Panc1 (cell line): ENCODE measurements at regions not wholly inside any gene's neighbourhood (a gene's known extent, or its start where the extent isn't known, plus 50 kb on each side); places are given as distances from the start of the nearest gene placed in this dataset.

ENCODE experiments used
- ATAC-seq: fragments of 200-7000 bp; cut with Tn5 transposase; 2 replicates; pipeline ENCODE4 v1.9.1; 2020; ENCODE audit warnings: mild to moderate bottlenecking, moderate library complexity
- BruUV-seq: library from RNA; stranded (reverse); fragments of 400-500 nt; replicated peaks from 2 replicates; lab custom pipeline; 2021; lab: Mats Ljungman, UMichigan
- CTCF ChIA-PET: fragments of 300-600 bp; sonication (Branson Sonifier 250); formaldehyde crosslinking; loops from one replicate; lab custom pipeline; 2022; ENCODE audit warnings: antibody characterized with exemption; lab: Charles Lee
- POLR2A ChIA-PET: fragments of 300-600 bp; sonication (Branson Sonifier 250); formaldehyde crosslinking; loops from one replicate; lab custom pipeline; 2022; ENCODE audit warnings: antibody characterized with exemption; lab: Charles Lee
- DNase-seq: peaks from one replicate; pipeline ENCODE4 v3.0.0-alpha.2; 2010; ENCODE audit warnings: low read depth, low spot score
- H3K27ac ChIP-seq: 2 replicates; pipeline ENCODE4 v1.5.1; 2011; ENCODE audit warnings: mild to moderate bottlenecking, low read length, inconsistent platforms
- H3K27me3 ChIP-seq: fragments of 200-500 bp; sonication (Bioruptor generic); 2 replicates; pipeline ENCODE4 v1.6.0; 2014; ENCODE audit warnings: low read length, inconsistent platforms; ENCODE audit not compliant: control insufficient read depth, insufficient read depth
- H3K36me3 ChIP-seq: fragments of 200-500 bp; sonication (Bioruptor generic); 2 replicates; pipeline ENCODE4 v1.5.1; 2014; ENCODE audit warnings: inconsistent platforms, mild to moderate bottlenecking, low read length, moderate library complexity; ENCODE audit not compliant: control insufficient read depth, insufficient read depth
- H3K4me1 ChIP-seq: 2 replicates; pipeline ENCODE4 v1.5.1; 2011; ENCODE audit warnings: inconsistent platforms, mild to moderate bottlenecking, low read length, moderate library complexity; ENCODE audit not compliant: control insufficient read depth, insufficient read depth
- H3K4me3 ChIP-seq, 2 experiments: 2 replicates each; pipeline ENCODE4 v1.5.1; 2011 to 2012; ENCODE audit warnings: low read depth in 2 of 2, low read length in 2 of 2, mild to moderate bottlenecking in 2 of 2, inconsistent platforms in 1 of 2, moderate library complexity in 1 of 2
- H3K9me3 ChIP-seq: fragments of 200-500 bp; sonication (Bioruptor generic); 2 replicates; pipeline ENCODE4 v1.5.1; 2014; ENCODE audit warnings: low read depth, mild to moderate bottlenecking, inconsistent platforms, low read length, moderate library complexity; ENCODE audit not compliant: control insufficient read depth, insufficient read depth
- CTCF ChIP-seq: fragments of 450-650 bp; IDR thresholded peaks from 2 replicates; pipeline ENCODE4 v1.5.1; 2017; ENCODE audit warnings: mild to moderate bottlenecking
- POLR2AphosphoS5 ChIP-seq: IDR thresholded peaks from 2 replicates; pipeline ENCODE4 v1.6.1; 2012; ENCODE audit warnings: mild to moderate bottlenecking, low read depth, low read length, moderate library complexity
- SIN3A ChIP-seq: IDR thresholded peaks from 2 replicates; pipeline ENCODE4 v1.6.1; 2012; ENCODE audit warnings: low read depth, mild to moderate bottlenecking, low read length, moderate library complexity, borderline replicate concordance; ENCODE audit not compliant: insufficient read depth
- TCF7L2 ChIP-seq: IDR thresholded peaks from 2 replicates; pipeline ENCODE4 v1.6.1; 2011; ENCODE audit warnings: mild to moderate bottlenecking, low read depth, low read length, inconsistent platforms
- in situ Hi-C: cut with HindIII; loops from 2 replicates; pipeline ENCODE4 v1.10.0; 2016; ENCODE audit warnings: low sequenced_read_pairs, low pct_unique_long_range_greater_than_20kb
- intact Hi-C: fragments of 100-400 bp; cut with micrococcal nuclease; formaldehyde crosslinking; loops from one replicate; pipeline ENCODE4 v1.10.0; 2022; ENCODE audit not compliant: unreplicated experiment
- TF ChIP-seq, protein P1 (sequence below), 2 experiments: IDR thresholded peaks; 2 replicates each; pipeline ENCODE4 v1.6.1; 2011 to 2012; ENCODE audit warnings: low read depth in 2 of 2, control low read depth in 1 of 2, low read length in 1 of 2, mild to moderate bottlenecking in 1 of 2, moderate library complexity in 1 of 2; ENCODE audit not compliant: insufficient read depth in 1 of 2

- no TSS peak for BruUV-seq
- TF ChIP-seq POLR2AphosphoS5 (no peak), CTCF (no peak), SIN3A (no peak), TCF7L2 (no peak)
- DNase-seq (no peak), ATAC-seq (no peak)
- peaks cover 3% of the 10 kb centered on the region; the same call in 1 of the 2 replicates for H3K27me3 ChIP-seq
- ChIA-PET CTCF (no interaction called here), POLR2A (no interaction called here)
- no peak overlapping the region for H3K27ac ChIP-seq
- in situ Hi-C loops, result no loop called here
- H3K9me3 ChIP-seq, result no peaks in the 10 kb centered on the region
- H3K36me3 ChIP-seq, result no peaks in the 10 kb centered on the region
- intact Hi-C loops, result no loop called here
- H3K4me3 ChIP-seq, result no peak overlapping the region
- H3K4me1 ChIP-seq, result no peaks in the 10 kb centered on the region
Measured at GRCh38 chr5:168187614-168188013, 103.8 kb upstream of the WWC1 start.

- Histone ChIP-seq H3K36me3 (no peaks in the 10 kb centered on the region), H3K27ac (no peak overlapping the region), H3K4me1 (no peaks in the 10 kb centered on the region), H3K9me3 (no peaks in the 10 kb centered on the region), H3K27me3 (peaks cover 5% of the 10 kb centered on the region; the same call in 1 of the 2 replicates), H3K4me3 (no peak overlapping the region)
- ChIA-PET CTCF (no interaction called here), POLR2A (no interaction called here)
- TF ChIP-seq CTCF (no peak), SIN3A (no peak), POLR2AphosphoS5 (no peak), TCF7L2 (no peak)
- TF ChIP-seq, protein P1, sequence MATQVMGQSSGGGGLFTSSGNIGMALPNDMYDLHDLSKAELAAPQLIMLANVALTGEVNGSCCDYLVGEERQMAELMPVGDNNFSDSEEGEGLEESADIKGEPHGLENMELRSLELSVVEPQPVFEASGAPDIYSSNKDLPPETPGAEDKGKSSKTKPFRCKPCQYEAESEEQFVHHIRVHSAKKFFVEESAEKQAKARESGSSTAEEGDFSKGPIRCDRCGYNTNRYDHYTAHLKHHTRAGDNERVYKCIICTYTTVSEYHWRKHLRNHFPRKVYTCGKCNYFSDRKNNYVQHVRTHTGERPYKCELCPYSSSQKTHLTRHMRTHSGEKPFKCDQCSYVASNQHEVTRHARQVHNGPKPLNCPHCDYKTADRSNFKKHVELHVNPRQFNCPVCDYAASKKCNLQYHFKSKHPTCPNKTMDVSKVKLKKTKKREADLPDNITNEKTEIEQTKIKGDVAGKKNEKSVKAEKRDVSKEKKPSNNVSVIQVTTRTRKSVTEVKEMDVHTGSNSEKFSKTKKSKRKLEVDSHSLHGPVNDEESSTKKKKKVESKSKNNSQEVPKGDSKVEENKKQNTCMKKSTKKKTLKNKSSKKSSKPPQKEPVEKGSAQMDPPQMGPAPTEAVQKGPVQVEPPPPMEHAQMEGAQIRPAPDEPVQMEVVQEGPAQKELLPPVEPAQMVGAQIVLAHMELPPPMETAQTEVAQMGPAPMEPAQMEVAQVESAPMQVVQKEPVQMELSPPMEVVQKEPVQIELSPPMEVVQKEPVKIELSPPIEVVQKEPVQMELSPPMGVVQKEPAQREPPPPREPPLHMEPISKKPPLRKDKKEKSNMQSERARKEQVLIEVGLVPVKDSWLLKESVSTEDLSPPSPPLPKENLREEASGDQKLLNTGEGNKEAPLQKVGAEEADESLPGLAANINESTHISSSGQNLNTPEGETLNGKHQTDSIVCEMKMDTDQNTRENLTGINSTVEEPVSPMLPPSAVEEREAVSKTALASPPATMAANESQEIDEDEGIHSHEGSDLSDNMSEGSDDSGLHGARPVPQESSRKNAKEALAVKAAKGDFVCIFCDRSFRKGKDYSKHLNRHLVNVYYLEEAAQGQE (IDR thresholded peaks at IDR 0.05; ENCODE audit: insufficient read depth in 1 of 2, low read depth in 2 of 2, low read length in 1 of 2), result no peak
- in situ Hi-C loops, result no loop called here
- no peak for ATAC-seq
- no peak for DNase-seq
- intact Hi-C loops, result no loop called here
- no TSS peak for BruUV-seq
Measured at GRCh38 chr5:168188182-168188581, 103.3 kb upstream of the WWC1 start.
